HG02623 (cell line): ENCODE measurements at regions not wholly inside any gene's neighbourhood (a gene's known extent, or its start where the extent isn't known, plus 50 kb on each side); places are given as distances from the start of the nearest gene placed in this dataset.

Experiments
- ATAC-seq: cut with Tn5 transposase; IDR thresholded peaks from one replicate; pipeline ENCODE4 v1.9.1; 2021; ENCODE audit warnings: moderate library complexity; ENCODE audit not compliant: unreplicated experiment

DNA sequence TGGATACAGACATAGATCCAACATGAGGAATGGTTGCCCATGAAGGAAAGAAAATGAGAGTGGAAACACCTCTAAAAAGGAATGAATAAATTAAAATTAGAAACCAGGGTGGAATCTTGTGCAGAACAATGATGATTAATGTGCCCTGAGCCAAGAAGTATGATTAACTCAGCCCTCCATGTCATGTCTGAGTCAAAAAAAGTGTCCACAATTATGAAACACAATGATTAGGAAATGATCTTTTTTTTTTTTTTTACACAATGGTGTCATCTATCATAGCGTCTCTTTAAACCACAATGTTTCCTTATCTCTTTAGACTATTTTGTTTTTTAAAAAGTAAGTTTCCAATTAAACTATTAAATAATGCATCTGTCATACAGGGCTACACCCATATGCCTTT lies 78.9 kb upstream of the RAB4A start:
- no peak for ATAC-seq

DNA sequence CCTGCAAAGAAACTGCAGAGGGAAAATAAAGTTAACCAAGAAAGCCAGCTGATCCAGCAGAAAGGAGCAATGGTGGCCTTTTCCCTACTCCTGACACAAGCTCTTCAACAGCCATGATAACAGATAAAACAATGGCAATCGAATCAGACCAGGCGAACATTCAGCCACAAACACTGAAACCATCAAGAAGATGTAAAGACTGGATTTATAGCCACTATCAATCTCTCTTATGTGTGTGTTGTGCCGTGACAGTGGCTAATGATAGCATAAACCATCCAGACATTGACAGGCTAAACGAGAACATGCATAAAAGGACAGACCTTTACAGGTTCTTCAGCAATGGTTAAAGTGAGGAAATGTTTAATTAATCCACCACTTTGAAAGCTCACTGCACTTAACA lies 78.1 kb upstream of the RAB4A start:
- ATAC-seq: no peak

DNA sequence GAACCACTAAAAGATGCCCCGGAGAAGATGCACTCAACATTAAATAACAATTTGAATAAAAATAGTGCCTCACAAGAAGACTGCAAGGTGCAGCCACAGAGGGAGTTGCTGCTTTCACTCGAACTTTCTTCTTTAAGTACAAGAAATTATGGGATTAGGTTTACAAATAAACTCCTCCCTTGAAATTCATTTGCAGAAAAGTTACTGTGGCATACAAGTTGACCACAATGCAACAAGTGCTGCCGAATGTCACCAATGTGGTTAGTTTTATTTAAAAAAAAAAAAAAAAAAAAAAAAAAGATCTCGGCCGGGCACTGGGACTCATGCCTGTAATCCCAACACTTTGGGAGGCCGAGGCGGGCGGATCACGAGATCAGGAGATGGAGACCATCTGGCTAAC lies 76.8 kb upstream of the RAB4A start:
- ATAC-seq: no peak

DNA sequence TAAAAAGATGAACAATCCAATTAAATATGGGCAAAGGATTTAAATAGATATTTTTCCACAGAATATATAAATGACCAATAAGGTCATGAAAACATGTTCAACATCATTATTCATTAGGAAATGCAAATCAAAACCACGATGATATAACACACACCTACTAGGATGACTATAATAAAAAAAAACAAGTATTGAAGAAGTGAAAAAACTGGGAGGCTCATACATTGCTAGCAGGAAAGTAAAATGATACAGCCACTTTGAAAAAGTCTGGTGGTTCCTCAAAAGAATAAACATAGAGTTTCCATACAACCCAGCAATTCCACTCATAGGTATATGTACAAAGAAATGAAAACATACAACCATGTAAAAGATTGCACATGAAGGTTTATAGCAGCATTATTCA lies 75.7 kb upstream of the RAB4A start:
- no peak for ATAC-seq

DNA sequence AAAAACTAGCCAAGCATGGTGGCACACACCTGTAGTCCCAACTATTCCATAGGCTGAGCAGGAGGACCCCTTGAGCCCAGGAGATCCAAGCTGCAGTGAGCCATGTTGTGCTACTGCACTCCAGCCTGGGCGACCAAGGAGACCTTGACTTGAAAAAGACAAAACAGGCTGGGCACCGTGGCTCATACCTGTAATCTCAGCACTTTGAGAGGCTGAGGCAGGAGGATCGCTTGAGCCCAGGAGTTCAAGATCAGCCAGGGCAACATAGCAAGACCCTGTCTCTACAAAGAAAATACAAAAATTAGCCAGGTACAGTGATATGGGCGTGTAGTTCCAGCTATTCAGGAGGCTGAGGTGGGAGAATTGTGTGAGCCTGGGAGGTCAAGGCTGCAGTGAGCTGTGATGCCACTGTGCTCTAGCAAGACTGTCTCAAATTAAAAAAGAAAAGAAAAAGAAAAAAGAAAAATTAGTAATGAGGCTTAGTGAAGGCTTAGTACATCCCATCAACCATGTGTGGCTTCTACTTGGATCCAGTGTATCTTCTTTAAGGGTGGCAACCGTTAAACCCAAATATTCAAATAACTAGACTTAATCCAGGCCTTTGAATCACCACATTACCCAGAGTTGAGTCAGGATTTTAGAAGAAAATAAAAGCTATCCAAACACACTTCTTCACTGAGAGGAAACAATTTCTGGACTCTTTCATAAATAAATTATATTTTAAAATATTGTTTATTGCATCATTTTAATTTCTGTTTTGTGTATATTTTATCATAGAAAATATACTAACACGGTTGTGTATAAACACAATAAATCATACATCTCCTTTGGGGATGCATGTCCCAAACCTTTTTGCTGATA lies 74.3 kb upstream of the RAB4A start:
- ATAC-seq: no peak

DNA sequence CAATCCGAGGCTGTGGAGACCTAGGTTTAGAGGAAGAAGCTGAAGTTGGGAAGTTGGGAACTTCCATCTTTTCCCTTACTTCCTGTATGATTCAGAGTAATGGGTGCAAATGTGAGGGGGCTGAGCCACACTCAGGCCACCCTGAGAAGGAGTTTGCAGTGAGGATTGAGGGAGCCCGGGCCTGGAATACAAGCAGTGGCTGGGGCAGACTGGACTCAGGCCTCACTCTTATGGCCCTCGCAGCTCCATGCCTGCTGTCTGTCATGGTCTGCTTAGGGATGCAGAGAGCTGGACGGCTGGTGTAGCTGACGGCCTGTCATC lies 73.7 kb upstream of the RAB4A start:
- ATAC-seq: no peak

DNA sequence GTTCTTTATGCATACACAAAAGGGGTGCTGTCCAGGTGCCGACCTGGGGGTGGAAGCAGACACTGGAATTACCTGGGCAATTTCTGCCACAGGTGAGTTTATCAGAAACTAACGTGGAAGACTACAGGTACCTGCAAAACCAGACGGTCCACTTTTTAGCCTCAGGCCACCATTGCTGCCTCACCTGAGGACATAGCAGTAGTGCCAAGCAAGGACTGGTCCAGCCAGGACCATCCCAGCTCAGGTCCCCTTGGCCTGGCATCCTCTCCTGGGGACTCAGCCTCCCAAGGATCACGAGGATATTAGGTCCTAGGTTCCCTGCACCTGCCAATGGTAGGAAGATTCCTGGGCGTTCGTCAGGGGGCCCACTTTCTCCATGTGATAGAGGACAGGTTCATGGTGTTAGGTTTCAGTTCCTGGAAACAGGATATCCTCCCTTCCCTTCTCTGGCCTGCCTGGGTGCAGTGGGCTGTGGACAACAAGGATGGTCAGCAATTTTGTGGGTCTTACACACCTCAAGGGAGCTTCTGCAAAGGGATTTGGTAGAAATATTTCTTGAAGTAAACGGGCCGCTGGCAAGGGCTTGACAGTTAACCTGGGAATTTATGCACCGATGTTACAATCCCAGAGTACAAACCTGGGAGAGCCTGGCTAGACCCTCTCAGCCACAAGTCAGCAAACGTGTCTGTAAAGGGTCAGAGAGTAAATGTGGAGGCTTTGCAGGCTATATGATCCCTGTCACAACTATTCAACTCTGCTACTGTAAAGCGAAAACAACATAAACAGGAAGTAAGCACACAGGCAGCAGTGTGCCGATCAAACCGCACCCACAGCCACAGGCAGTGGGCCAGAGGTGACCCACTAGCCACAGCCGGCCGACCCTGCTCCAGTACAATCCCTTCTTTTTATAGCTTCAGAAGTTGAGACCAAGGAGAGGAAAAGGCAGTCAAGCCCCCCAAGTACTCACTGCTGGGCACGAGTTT lies 71.4 kb upstream of the RAB4A start:
- ATAC-seq: no peak

DNA sequence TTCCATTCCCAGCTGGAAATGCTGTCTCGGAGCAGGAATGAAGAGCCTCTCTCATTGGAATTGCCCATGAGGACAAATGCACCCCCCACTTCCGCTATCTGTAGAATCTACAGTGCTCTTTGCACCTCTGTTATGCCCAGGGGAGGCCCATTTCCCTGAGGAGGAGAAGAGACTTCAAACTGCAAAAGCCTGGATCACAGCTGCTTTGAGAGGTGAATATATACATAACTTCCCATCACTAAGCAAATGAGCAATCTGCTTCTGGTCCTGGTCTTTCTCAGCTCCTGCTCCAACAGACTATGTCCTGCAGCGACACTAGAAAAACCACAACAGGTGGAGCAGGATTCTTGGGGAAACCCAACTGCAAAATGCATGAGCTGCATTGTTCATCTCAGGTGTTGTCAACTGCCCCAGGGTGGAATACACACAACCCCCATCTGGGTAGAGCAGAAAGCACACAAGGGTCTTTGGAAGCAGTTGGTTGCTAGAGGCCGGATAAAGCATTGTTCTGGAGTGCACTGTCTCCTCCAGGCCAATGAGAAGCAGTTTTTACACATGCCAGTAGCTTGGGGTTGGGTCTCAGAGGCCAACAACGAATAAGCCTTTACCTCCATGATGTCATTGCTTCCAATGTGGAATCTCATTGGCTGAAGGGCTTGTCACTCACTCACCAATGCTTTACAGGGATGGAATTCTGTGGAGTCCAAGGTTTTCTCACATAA lies 67.7 kb upstream of the RAB4A start:
- no peak for ATAC-seq

DNA sequence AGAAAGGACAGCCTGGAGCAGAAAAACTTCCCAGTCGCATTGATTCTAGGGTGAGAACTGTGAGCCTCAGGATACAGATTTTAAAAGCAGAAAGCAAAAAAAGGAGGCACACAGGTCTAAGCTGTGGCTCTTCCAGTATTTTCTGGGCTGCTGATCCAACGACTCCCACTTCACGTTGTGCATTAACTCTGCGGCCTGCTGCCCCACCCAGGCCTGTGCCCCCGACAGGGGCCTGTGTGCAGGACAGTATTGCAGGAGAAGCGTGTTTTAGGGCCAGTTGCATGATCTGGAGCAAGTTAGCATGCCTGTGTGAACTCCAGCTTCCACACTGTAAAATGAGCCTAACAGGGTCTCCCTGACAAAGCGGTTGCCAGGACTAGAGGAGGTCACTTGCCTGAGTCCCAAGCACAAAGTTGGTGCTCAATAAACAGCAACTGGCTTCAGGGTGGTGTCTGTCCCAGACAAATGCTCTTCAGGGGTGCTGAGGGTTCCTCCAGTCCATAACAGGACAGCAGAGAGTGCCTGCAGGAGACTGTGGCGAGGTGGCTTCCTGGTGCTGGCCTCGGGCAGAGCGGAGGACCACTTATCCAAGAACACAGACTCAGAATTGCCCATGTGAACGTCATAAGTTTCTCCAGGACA lies 66.8 kb upstream of the RAB4A start:
- ATAC-seq: no peak

DNA sequence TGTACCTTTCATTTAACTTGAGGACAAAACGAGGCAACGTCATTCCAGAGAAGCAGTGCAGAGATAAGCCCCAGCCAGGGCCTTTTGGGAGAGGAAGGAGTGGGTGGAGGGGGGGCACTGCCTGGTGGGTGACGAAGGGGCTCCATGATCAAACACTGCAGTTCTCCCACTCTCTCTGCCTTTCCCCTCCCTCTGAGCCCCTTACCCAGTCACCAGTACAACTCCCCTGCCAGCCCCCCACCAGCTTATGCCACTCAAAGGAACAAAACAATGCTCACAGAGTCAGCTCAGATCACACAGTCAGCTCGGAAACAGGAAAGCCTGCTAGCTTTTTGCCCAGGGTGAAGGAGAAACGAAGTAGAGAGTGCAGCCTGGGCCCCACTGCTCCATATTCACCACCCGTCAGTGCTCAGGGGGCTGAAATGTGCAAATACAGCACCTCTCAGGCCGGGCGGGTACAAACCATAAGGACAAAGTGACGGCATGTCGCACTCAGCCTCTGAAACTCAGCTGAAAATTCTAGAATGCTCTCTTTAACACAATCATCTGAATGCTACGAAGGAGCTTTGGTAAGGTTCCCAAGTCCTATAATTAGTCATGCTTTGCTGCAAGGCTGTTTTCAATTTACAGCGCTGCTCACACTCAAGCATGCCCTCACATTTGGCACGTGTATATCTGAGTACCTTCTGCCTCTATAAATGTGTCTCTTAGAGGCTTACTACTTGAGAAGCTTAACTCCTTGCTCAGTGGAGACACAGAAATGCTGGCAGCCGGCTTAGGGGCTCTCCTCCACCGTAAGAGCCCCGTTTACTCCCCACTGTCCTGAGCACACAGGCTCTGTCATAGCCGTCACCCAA lies 65.8 kb upstream of the RAB4A start:
- ATAC-seq: no peak

DNA sequence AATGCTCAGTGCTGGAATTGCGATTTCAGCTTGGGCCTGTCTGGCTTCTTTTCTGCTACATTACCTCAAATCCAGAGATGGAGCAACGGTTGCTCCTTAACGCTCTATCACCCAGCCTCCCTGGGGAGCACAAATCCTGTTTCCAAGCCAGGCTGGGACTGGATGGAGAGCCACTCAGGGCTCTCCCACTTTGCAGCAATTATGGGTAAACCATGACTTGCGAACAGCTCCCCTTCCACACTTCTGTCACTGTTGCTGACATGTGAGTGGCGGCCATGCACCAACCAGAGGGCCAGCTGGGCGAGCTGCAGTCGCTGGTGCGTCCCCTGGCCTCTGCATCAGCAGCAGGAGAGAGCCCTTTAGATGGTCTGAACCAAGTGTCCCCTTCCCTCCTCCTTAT lies 65.1 kb upstream of the RAB4A start:
- ATAC-seq: no peak

DNA sequence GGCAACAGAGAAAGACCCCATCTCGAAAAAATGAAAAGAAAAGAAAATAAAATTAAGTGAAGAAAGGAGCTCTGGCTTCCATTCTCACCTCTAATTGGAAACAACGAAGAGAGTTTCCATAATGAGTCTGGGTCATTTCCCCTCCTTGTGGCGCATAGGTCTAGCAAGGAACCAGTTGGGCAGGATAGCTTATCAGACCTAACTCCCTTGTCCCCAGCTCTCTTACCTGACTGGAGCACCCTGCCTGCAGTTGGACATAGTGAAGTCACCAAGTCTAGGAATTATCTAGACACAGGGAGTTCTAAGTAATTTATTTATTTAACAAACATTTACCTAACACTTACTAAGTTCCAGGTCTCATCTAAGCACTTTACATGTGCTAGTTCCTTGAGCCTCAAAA lies 63.0 kb upstream of the RAB4A start:
- ATAC-seq: no peak

DNA sequence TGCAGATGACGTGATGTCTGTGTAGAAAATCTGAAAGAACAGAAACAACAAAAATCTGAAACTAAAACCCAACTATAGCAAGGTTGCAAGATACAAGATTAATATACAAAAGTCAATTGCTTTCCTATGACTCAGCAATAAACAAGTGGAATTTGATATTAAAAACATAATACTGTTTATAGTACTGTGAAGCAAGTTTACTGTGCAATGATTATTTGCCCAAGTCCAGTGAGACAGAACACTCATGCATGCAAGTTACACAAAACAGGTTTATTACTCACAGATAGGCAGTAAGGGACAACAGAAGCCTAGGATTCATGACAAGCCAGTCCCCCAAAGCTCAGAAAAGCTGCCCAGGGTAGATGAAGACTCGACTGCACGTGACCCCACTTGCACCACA lies 62.4 kb upstream of the RAB4A start:
- no peak for ATAC-seq

DNA sequence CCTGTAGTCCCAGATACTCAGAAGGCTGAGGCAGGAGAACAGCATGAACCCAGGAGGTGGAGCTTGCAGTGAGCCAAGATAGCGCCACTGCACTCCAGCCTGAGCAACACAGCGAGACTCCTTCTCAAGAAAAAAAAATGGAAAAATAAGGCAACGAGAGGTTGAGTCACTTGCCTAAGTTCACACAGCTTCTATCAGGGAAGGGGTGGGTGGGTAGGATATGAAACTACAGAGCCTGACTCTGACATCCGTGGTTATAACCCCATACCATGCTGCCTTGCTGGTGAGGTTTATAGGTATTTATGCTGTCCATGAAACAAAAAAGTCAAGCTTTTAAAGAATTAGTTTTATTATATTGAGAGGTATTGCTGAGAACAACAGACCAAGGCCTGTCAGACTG lies 61.5 kb upstream of the RAB4A start:
- ATAC-seq: no peak

DNA sequence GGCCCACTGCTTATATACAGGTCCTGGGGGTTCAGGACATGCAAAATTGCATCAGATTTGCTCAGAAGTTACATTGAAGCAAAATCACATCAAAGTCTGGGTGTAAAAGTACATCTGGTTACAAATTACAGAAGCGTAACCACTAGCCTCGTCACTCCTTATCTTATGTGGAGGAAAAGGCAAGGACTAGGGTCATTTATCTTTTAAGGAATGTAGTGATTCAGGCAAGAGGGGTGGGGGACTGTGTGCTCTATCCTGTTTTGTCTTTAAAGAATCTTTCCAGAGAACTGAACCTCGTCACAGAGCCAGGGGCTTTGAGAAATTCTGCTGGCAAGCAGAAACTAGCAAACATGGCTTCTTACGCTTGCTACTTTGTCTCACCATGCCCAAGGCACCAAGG lies 61.1 kb upstream of the RAB4A start:
- no peak for ATAC-seq

DNA sequence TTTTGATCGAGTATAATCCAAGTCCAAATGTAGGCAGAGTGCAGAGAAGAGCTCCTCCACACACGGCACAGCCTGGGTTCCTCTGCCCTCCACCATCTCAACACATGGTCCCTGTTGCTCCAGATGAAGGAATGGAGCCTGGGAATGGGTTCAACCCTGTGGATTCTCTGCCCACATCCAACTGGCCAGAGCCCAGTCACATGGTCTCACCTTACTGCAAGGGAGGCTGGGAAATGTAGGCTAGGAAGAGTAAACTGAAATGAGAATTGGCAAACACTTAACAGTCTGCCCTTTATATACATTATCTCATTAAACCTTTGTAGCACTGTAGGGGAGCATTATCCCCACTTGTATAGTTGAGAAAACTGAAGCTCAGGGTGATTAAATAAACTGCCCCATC lies 60.1 kb upstream of the RAB4A start:
- no peak for ATAC-seq

DNA sequence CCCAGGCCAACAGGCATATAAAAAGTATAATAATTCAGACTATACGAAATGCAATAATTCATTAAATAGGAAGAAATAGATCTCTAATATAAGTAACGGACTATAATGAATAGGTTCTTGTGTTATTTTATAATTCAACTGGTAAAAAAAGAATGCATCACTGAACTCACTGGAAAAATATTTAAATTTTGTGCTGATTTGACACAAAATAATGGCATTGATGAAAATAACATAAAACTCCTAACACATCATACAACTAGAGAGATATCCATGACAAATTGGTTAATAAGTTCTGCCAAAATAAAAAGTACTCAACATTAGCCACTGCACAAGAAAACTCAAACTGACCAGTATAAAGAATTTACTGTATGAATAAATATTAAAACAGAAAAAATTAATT lies 57.1 kb upstream of the RAB4A start:
- no peak for ATAC-seq

DNA sequence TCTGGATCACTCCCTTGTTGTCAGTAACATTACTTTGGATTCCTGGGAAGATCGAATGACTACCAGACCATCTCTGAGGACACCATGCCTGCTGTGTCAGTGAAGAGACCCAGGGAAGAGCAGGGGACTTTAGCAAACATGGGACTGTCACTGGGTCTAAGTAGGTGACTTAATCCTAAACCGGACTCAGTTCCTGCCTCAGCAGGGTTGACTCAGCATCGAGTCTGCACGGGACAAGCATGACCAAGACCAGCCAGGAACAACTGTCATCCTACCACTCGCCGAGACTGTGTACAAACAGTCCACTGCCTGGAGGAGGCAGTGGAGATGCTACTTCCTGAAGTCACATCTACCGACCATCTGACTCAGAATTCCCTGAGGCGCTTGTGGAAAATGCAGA lies 53.2 kb upstream of the RAB4A start:
- ATAC-seq: no peak

DNA sequence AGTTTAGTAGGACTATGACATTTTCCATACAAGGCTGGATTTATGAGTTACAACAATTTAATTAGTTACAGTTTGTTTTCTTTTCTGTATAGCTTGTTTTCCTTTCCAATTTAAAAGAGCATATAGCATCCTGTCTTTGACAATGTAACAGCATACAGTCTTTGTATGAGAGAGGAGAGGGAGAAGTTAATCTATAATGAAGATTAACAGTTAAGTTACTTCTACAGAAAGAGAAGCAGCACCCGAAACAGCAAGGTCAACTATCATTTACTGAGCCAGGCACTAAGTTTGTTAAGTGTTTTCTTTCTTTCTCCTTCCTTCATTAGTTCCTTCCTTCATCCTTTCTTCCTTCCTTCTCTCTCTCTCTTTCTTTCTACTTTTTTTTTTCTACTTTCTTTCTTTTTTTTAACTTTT lies 52.3 kb upstream of the RAB4A start:
- ATAC-seq: no peak

DNA sequence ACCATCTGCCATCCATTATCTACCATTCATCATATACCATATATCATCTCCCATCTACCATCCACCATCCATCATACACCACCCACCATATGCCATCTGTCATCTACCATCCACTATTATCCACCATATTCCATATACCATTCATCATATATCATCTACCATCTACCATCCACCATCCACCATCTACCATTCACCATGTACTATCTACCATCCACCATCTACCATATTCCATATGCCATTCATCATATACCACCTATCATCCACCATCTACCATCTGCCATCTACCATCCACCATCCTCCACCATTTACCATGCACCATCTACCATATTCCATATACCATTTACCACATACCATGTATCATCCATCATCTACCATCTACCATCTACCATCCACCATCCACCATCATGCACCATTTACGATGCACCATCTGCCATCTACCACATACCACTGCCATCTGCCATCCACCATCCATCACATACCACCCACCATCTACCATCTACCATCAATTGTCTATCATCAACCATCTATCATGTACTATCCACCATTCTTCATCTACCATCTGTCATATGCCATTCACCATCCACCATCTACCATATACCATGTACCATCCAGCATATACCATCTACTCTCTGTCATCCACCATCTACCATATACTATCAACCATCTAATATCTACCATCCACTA lies 50.6 kb upstream of the RAB4A start:
- no peak for ATAC-seq
